ENCODE measurements at regions not wholly inside any gene's neighbourhood (a gene's known extent, or its start where the extent isn't known, plus 50 kb on each side); places are given as distances from the start of the nearest gene placed in this dataset.

DNA sequence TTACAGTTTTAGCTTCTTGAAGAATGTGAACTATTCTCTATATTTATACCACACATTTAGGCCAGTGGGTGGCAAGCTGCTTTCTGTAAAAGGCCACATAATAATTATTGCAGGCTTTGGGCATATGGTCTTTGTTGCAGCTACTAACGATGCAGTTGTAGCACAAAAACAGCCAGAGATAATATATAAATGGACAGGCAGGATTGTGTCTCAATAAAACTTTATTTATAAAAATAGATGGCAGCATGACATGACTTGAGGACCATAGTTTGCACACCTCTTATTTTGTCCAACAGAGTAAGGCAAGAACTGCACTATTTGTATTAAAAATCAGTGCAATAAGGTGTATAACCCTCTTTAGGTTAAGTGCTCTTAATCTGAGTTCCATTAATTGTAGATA lies 415.0 kb downstream of the ANXA1 start:
- Histone ChIP-seq H3K36me3 (ENCODE audit: insufficient read depth) (no peaks in the 10 kb centered on the region), H3K27ac (ENCODE audit: low read depth) (no peak overlapping the region), H3K4me3 (ENCODE audit: low read depth, low read length) (no peak overlapping the region), H3K4me1 (ENCODE audit: insufficient read depth) (no peaks in the 10 kb centered on the region)
- no peak for DNase-seq (ENCODE audit: extremely low spot score)
- 81% methylated on average over 1 of the region's 1 CpG for WGBS

DNA sequence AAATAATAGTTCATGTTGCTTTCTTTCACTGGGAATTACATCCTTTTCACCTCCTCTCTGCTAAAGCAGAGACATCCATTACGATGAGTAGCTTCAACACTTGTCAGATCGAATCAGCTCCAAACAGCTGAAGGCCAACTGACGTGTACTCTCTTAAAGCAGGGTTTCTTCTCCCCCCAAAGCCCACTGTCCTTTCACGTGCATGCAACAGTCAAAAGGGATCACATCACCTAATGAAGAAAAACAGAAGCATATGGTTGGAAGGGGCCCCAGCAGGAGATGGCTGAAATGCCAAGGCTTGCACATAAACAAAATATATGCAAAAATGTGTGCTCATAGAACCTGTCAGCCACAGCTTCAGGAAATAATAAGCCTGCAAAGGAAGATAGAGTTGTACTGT lies 421.6 kb downstream of the ANXA1 start:
- H3K4me3 ChIP-seq (ENCODE audit: low read depth, low read length): no peak overlapping the region
- no peaks in the 10 kb centered on the region for H3K36me3 ChIP-seq (ENCODE audit: insufficient read depth)
- DNase-seq (ENCODE audit: extremely low spot score): no peak
- no peak overlapping the region for H3K27ac ChIP-seq (ENCODE audit: low read depth)
- no peaks in the 10 kb centered on the region for H3K4me1 ChIP-seq (ENCODE audit: insufficient read depth)
- 41% methylated on average over 4 of the region's 4 CpGs for WGBS

GRCh38 chr9:73575101-73576060 lies 423.7 kb downstream of the ANXA1 start:
- H3K4me3 ChIP-seq (ENCODE audit: low read depth, low read length): no peak overlapping the region
- H3K36me3 ChIP-seq (ENCODE audit: insufficient read depth): no peaks in the 10 kb centered on the region
- no peak overlapping the region for H3K27ac ChIP-seq (ENCODE audit: low read depth)
- no peak for DNase-seq (ENCODE audit: extremely low spot score)
- no peaks in the 10 kb centered on the region for H3K4me1 ChIP-seq (ENCODE audit: insufficient read depth)
- 40% methylated on average over 4 of the region's 4 CpGs for WGBS

DNA sequence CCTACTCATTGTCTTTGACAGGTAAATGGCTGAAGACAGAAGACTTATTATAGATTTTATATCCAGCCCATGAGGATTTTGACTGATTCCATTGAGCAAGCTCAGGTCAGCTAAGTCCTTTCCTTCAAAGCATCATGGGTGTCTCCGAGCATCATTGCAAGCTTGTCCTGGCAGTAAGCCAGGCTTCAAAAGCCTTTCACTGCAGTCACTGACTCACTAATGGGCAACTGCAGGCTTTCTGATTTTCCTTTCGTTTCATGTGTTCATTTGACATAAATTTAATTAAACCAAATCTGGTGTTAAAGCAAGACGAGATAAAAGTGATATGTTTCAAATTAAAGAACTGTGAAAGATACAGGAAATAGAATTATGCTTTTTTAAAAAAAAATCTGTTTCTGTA lies 426.2 kb downstream of the ANXA1 start:
- Histone ChIP-seq H3K27ac (ENCODE audit: low read depth) (no peak overlapping the region), H3K36me3 (ENCODE audit: insufficient read depth) (no peaks in the 10 kb centered on the region), H3K4me3 (ENCODE audit: low read depth, low read length) (no peak overlapping the region), H3K4me1 (ENCODE audit: insufficient read depth) (no peaks in the 10 kb centered on the region)
- peak; percentile 5 for DNase-seq (ENCODE audit: extremely low spot score)
- 38% methylated on average over 3 of the region's 3 CpGs for WGBS

DNA sequence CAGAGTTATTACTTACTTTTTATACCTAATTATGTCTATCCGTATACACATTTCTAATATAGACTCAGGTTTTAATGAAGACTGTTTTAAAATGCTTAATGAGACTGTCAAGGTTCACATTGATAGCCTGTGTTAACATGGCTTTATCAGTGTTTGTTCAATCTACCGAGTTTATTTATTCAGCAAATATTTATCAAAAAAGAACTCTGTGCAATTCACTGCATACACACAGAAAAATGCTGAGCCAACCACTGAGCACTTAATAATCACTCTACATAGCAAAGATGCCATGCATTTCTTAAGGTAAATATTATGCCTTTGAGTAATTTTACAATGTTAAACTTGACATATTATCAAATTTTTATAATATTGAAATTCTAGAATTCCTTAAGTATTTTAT lies 428.2 kb downstream of the ANXA1 start:
- H3K27ac ChIP-seq (ENCODE audit: low read depth): no peak overlapping the region
- 57% methylated on average over 2 of the region's 2 CpGs for WGBS
- H3K4me1 ChIP-seq (ENCODE audit: insufficient read depth): no peaks in the 10 kb centered on the region
- H3K36me3 ChIP-seq (ENCODE audit: insufficient read depth): no peaks in the 10 kb centered on the region
- no peak overlapping the region for H3K4me3 ChIP-seq (ENCODE audit: low read depth, low read length)
- DNase-seq (ENCODE audit: extremely low spot score): no peak

GRCh38 chr9:73583576-73583975 lies 431.9 kb downstream of the ANXA1 start:
- H3K27ac ChIP-seq (ENCODE audit: low read depth): no peak overlapping the region
- no peak for DNase-seq (ENCODE audit: extremely low spot score)
- H3K4me1 ChIP-seq (ENCODE audit: insufficient read depth): no peaks in the 10 kb centered on the region
- no peaks in the 10 kb centered on the region for H3K36me3 ChIP-seq (ENCODE audit: insufficient read depth)
- H3K4me3 ChIP-seq (ENCODE audit: low read depth, low read length): no peak overlapping the region

DNA sequence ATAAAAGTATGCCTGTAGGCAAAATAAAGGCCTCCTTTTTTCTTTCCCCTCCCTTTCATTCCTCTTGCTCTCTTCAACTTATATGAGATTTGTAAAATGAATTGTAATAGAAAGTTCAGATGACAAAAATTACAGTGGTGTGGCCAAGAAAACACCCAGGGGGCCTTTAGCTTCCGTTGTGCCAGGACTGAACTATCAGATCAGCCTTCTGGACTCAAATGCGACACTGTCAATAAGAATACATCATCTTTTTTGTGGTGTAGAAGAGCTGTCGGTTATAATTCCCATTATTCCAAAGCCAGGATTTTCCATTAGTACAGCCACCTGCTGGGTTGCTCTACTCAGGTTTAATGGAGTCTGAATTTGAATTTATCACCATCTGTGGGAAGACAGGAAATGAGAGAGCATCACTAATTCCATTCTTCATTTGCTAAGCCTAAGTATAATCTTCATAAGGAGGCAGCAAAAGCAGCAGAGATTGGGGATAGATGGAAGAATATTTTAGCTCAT lies 443.4 kb downstream of the ANXA1 start:
- 78% methylated on average over 3 of the region's 3 CpGs for WGBS
- H3K4me1 ChIP-seq (ENCODE audit: insufficient read depth): no peaks in the 10 kb centered on the region
- H3K36me3 ChIP-seq (ENCODE audit: insufficient read depth): no peaks in the 10 kb centered on the region
- H3K4me3 ChIP-seq (ENCODE audit: low read depth, low read length): no peak overlapping the region
- no peak for DNase-seq (ENCODE audit: extremely low spot score)
- no peak overlapping the region for H3K27ac ChIP-seq (ENCODE audit: low read depth)

DNA sequence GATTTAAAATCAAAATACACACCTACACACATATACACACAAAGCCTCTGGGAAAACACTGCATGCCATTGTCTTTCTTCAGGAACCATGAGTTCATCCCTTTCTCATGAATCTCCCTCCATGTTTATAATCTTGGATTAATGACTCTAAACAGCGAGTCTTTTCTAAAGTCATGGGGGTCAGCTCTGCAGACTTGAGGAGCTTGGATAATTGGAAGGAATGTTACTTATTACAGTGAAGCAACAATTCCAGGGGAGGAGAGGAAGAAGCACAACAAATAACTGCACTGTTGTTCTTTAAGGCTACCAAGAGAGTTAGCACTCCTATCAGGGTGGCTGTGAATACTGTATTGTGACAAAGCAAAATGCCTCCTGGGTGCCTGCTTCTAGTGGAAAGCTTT lies 444.7 kb downstream of the ANXA1 start:
- Histone ChIP-seq H3K27ac (ENCODE audit: low read depth) (no peak overlapping the region), H3K4me1 (ENCODE audit: insufficient read depth) (no peaks in the 10 kb centered on the region), H3K36me3 (ENCODE audit: insufficient read depth) (no peaks in the 10 kb centered on the region), H3K4me3 (ENCODE audit: low read depth, low read length) (no peak overlapping the region)
- WGBS: 42% methylated on average over 1 of the region's 1 CpG
- DNase-seq (ENCODE audit: extremely low spot score): no peak

GRCh38 chr9:73597039-73597438 lies 445.4 kb downstream of the ANXA1 start:
- Histone ChIP-seq H3K27ac (ENCODE audit: low read depth) (no peak overlapping the region), H3K4me3 (ENCODE audit: low read depth, low read length) (no peak overlapping the region), H3K36me3 (ENCODE audit: insufficient read depth) (no peaks in the 10 kb centered on the region), H3K4me1 (ENCODE audit: insufficient read depth) (no peaks in the 10 kb centered on the region)
- DNase-seq (ENCODE audit: extremely low spot score): no peak
- WGBS: 76% methylated on average over 5 of the region's 5 CpGs

GRCh38 chr9:73597771-73598170 lies 446.1 kb downstream of the ANXA1 start:
- Histone ChIP-seq H3K27ac (ENCODE audit: low read depth) (no peak overlapping the region), H3K4me1 (ENCODE audit: insufficient read depth) (no peaks in the 10 kb centered on the region), H3K4me3 (ENCODE audit: low read depth, low read length) (no peak overlapping the region), H3K36me3 (ENCODE audit: insufficient read depth) (no peaks in the 10 kb centered on the region)
- 55% methylated on average over 4 of the region's 4 CpGs for WGBS
- DNase-seq (ENCODE audit: extremely low spot score): no peak

GRCh38 chr9:73609381-73609780 lies 457.7 kb downstream of the ANXA1 start:
- no peak for DNase-seq (ENCODE audit: extremely low spot score)
- Histone ChIP-seq H3K36me3 (ENCODE audit: insufficient read depth) (no peaks in the 10 kb centered on the region), H3K4me1 (ENCODE audit: insufficient read depth) (no peaks in the 10 kb centered on the region), H3K4me3 (ENCODE audit: low read depth, low read length) (no peak overlapping the region), H3K27ac (ENCODE audit: low read depth) (no peak overlapping the region)
- 32% methylated on average over 1 of the region's 1 CpG for WGBS

- DNase-seq (ENCODE audit: extremely low spot score): no peak
- H3K36me3 ChIP-seq (ENCODE audit: insufficient read depth): no peaks in the 10 kb centered on the region
- 73% methylated on average over 2 of the region's 2 CpGs for WGBS
- no peak overlapping the region for H3K4me3 ChIP-seq (ENCODE audit: low read depth, low read length)
- no peak overlapping the region for H3K27ac ChIP-seq (ENCODE audit: low read depth)
- no peaks in the 10 kb centered on the region for H3K4me1 ChIP-seq (ENCODE audit: insufficient read depth)
Observed at GRCh38 chr9:73611032-73611431, 459.4 kb downstream of the ANXA1 start.

DNA sequence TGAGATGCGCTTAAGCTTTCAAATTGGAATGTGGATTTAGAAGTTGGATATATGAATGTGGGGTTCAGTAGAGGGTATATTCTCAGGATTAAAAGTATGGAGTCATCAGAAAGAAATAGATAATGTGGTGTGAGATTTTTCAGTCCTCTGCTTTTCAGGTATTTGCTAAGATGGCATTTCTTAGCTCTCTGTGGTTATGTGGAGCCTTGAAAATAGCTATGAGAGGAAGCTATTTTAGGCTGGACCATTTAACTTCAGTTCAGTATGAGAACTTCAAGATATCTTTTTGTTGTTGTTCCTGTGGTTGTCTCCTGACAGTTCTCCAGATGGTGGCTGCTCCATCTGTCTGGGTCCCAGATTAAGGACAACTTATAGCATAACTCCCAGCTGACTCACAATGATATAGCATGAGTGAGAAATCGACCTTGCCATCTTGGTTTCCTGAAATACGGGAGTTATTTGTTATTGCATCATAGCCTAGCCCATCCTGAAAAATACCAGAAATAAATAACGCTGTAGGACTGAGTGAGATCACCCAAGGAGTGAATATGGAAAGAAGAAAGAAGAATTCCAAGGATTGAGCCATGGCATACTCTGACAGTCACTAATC lies 461.5 kb downstream of the ANXA1 start:
- Histone ChIP-seq H3K4me1 (ENCODE audit: insufficient read depth) (no peaks in the 10 kb centered on the region), H3K27ac (ENCODE audit: low read depth) (no peak overlapping the region), H3K4me3 (ENCODE audit: low read depth, low read length) (no peak overlapping the region), H3K36me3 (ENCODE audit: insufficient read depth) (no peaks in the 10 kb centered on the region)
- DNase-seq (ENCODE audit: extremely low spot score): no peak
- 84% methylated on average over 4 of the region's 4 CpGs for WGBS

DNA sequence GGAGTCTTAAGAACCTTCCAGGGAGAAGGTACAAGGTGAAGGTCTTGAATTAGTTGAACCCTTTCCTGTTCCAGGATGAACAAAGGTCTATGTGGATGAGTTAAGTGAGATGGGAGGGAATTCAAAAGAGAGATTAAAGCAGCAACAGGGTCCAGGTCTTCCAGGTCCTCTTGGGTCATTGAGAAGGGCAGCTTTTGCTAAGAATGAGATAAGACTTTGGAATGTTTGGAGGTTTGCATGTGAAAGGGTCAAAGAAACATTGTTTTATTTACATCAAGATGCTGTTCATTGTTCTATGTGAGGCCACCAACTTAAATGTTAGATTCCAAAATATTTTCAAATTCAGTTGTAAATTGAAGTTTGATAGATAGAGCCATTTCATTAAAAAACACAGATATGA lies 463.9 kb downstream of the ANXA1 start:
- Histone ChIP-seq H3K27ac (ENCODE audit: low read depth) (no peak overlapping the region), H3K4me3 (ENCODE audit: low read depth, low read length) (no peak overlapping the region), H3K4me1 (ENCODE audit: insufficient read depth) (no peaks in the 10 kb centered on the region), H3K36me3 (ENCODE audit: insufficient read depth) (no peaks in the 10 kb centered on the region)
- DNase-seq (ENCODE audit: extremely low spot score): no peak

All from urinary bladder (tissue), 3 donors.